ENCODE measurements at regions not wholly inside any gene's neighbourhood (a gene's known extent, or its start where the extent isn't known, plus 50 kb on each side); places are given as distances from the start of the nearest gene placed in this dataset.
"Not testable (repeated sequence)": the region's sequence is repeated elsewhere in the genome, so short reads cannot be mapped to it uniquely, and the experiment has no call there.

DNA sequence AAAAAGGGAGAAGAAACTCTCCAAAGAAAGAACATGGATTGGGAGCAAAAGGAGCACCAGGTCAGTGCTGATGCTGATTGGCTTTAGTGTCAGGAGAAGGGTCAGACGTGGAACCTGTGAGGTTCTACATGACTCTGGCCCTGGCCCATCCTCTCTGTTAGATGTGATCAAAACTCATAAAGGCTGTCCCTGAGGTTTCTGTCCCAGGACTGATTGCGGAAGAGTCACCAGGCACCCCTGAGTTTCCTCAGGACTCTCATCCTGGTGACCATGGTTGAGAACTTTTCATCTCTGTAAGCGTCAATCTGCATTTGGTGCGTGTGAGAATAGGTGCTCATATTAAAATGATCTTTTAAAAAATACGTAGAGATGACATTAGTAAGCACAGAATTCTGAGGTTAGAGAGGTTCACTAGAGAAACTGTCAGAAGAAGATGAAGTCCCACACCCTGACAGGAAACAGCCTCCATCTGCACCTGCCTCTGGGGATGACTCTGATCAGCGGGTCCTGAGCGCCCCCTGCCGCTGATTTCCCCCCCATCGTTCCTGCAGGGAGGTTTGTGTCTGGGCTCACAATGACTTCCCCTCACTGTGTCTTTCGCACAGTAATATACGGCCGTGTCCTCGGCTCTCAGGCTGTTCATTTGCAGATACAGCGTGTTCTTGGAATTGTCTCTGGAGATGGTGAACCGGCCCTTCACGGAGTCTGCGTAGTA lies 741.8 kb downstream of the TMEM121 start:
- Histone ChIP-seq H4K20me1 (ENCODE audit: insufficient read depth) (no peaks in the 10 kb centered on the region), H3K9me3 (ENCODE audit: low read depth) (no peaks in the 10 kb centered on the region), H3K79me2 (ENCODE audit: insufficient read depth) (no peaks in the 10 kb centered on the region), H3K4me2 (ENCODE audit: unreplicated experiment) (no peak overlapping the region), H3F3A (ENCODE audit: insufficient read depth) (no peaks in the 10 kb centered on the region), H3K27ac (no peak overlapping the region), H3K4me3 (no peak overlapping the region), H3K36me3 (ENCODE audit: low read depth) (no peaks in the 10 kb centered on the region), H3K9me2 (ENCODE audit: insufficient read depth) (no peaks in the 10 kb centered on the region), H3K4me1 (ENCODE audit: insufficient read depth) (no peaks in the 10 kb centered on the region), H2AFZ (no peak overlapping the region), H3K27me3 (replicated peaks; ENCODE audit: insufficient read depth) (no peaks in the 10 kb centered on the region), H3K9ac (no peak overlapping the region)
- no peak for TF ChIP-seq EZH2phosphoT487 (IDR thresholded peaks at IDR 0.05; ENCODE audit: insufficient read depth, low read depth)
- no peak for TF ChIP-seq EZH2 (IDR thresholded peaks at IDR 0.05; ENCODE audit: insufficient read depth, poor library complexity, severe bottlenecking)
- no peak for DNase-seq
- WGBS, 2 experiments (ENCODE audit: low coverage in 1 of 2, low lambda C conversion rate in 2 of 2, missing lambda C conversion rate in 2 of 2) = 27 to 28% methylated on average over 17 of the region's 17 CpGs
- in situ Hi-C loops (cut with MboI) = no loop called here

DNA sequence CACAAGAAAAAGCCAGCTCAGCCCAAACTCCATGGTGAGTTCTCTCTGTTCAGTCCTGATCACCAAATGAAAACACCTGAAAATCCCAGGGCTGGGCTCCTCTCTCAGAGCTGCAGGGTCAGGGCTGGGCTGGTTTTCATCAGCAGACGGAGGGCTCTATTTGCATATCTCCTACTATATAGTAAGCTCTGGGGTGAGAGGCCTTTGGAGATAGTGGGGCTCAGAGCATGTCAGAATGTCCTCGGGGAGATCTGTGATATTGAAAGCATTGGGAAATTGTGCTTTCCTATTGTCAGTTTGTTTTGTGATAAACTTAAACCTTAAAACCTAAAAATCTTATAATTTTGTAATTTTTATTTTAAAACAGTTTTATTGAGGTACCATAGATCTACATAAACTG lies 742.6 kb downstream of the TMEM121 start:
- DNase-seq = no peak
- H3K27me3 ChIP-seq (replicated peaks; ENCODE audit: insufficient read depth) = no peaks in the 10 kb centered on the region
- in situ Hi-C loops (cut with MboI) = no loop called here
- TF ChIP-seq EZH2phosphoT487 (IDR thresholded peaks at IDR 0.05; ENCODE audit: insufficient read depth, low read depth) (no peak), EZH2 (IDR thresholded peaks at IDR 0.05; ENCODE audit: insufficient read depth, poor library complexity, severe bottlenecking) (no peak)
- no peak overlapping the region for H3K4me3 ChIP-seq
- no peaks in the 10 kb centered on the region for H3F3A ChIP-seq (ENCODE audit: insufficient read depth)
- no peaks in the 10 kb centered on the region for H3K4me1 ChIP-seq (ENCODE audit: insufficient read depth)
- no peak overlapping the region for H3K27ac ChIP-seq
- no peak overlapping the region for H3K9ac ChIP-seq
- H3K79me2 ChIP-seq (ENCODE audit: insufficient read depth) = no peaks in the 10 kb centered on the region
- H3K9me3 ChIP-seq (ENCODE audit: low read depth) = no peaks in the 10 kb centered on the region
- H2AFZ ChIP-seq = no peak overlapping the region
- no peaks in the 10 kb centered on the region for H3K9me2 ChIP-seq (ENCODE audit: insufficient read depth)
- no peaks in the 10 kb centered on the region for H4K20me1 ChIP-seq (ENCODE audit: insufficient read depth)
- WGBS, 2 experiments (ENCODE audit: low coverage in 1 of 2, low lambda C conversion rate in 2 of 2, missing lambda C conversion rate in 2 of 2) = 9 to 15% methylated on average over 2 of the region's 2 CpGs
- H3K36me3 ChIP-seq (ENCODE audit: low read depth) = no peaks in the 10 kb centered on the region
- H3K4me2 ChIP-seq (ENCODE audit: unreplicated experiment) = no peak overlapping the region

DNA sequence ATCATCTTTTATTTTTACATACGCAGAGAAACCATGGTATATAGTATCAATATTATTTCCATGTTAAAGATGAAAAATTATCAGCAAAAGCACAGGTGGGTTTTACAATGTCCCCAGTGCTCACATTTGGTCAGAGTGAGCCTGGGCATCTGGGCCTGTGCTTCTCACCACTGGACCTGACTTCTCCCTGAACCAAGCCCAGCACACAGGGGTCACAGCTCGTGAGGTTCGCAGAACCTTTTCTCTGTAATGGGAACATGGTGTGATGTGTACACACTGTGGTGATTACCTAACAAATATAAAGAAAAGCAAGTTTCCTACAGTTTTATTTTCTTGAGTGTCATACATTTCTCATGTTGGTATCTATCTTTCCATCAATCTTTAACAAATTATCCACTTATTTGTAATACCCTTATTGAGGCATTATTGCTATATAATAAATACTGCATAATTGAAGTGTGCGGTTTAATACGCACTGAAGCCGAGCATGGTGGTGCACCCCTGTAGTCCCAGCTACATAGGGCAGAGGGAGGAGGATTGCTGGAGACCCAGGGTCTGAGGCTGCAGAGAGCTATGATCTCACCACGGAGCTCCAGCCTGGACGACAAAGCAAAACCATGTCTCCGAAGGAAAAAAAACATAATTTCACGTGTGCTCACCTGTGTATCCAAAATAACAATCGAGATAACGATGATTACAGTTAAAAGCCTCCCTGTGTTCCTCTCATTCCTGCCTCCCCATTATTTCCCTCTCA lies 743.2 kb downstream of the TMEM121 start:
- H3K9ac ChIP-seq = no peak overlapping the region
- no peaks in the 10 kb centered on the region for H3K27me3 ChIP-seq (replicated peaks; ENCODE audit: insufficient read depth)
- H3K9me3 ChIP-seq (ENCODE audit: low read depth) = no peaks in the 10 kb centered on the region
- no peak for DNase-seq
- H3K4me1 ChIP-seq (ENCODE audit: insufficient read depth) = no peaks in the 10 kb centered on the region
- H2AFZ ChIP-seq = no peak overlapping the region
- no peak overlapping the region for H3K4me2 ChIP-seq (ENCODE audit: unreplicated experiment)
- no peaks in the 10 kb centered on the region for H4K20me1 ChIP-seq (ENCODE audit: insufficient read depth)
- H3K9me2 ChIP-seq (ENCODE audit: insufficient read depth) = no peaks in the 10 kb centered on the region
- H3K36me3 ChIP-seq (ENCODE audit: low read depth) = no peaks in the 10 kb centered on the region
- no peak overlapping the region for H3K4me3 ChIP-seq
- in situ Hi-C loops (cut with MboI) = no loop called here
- no peak overlapping the region for H3K27ac ChIP-seq
- H3F3A ChIP-seq (ENCODE audit: insufficient read depth) = no peaks in the 10 kb centered on the region
- 30 to 35% methylated on average over 12 of the region's 12 CpGs for WGBS, 2 experiments (ENCODE audit: low coverage in 1 of 2, low lambda C conversion rate in 2 of 2, missing lambda C conversion rate in 2 of 2)
- H3K79me2 ChIP-seq (ENCODE audit: insufficient read depth) = no peaks in the 10 kb centered on the region
- TF ChIP-seq EZH2phosphoT487 (IDR thresholded peaks at IDR 0.05; ENCODE audit: insufficient read depth, low read depth) = no peak

DNA sequence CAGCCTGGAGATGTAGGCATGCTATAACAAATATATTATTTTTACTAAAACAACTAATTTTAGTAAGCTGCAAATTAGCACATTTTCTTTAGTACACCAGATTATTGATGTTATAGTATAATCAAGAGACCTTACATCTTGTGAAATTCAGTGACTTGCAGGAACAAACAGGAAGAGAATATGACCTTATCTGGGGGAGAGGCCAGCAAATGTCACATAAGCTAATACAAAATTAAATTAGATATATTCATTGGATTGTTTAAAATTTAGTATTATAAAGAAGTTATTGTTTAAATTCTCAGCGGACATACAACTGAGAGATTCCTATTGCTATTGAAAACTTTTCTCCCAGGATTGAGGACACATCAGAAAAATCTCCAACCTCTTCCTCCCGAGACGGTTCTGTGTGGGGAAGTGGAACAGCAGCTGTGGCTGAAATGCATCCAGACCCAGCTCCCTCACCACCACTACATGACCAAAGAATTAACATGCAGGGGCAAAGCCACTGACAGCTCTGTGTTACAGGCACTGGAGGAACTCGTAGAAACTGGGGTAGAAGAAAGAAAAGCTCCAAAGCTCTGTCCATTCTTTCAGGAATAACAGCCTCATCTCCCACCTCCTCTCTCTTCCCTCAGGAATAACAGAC lies 744.2 kb downstream of the TMEM121 start:
- H3K4me2 ChIP-seq (ENCODE audit: unreplicated experiment); H3K9me3 ChIP-seq (ENCODE audit: low read depth); H3K27me3 ChIP-seq (replicated peaks; ENCODE audit: insufficient read depth); H4K20me1 ChIP-seq (ENCODE audit: insufficient read depth); H3K9me2 ChIP-seq (ENCODE audit: insufficient read depth); H3K9ac ChIP-seq; H3K79me2 ChIP-seq (ENCODE audit: insufficient read depth); in situ Hi-C loops (cut with MboI); H2AFZ ChIP-seq; H3K4me3 ChIP-seq; H3K27ac ChIP-seq; H3K4me1 ChIP-seq (ENCODE audit: insufficient read depth); H3K36me3 ChIP-seq (ENCODE audit: low read depth); H3F3A ChIP-seq (ENCODE audit: insufficient read depth); DNase-seq: not testable (repeated sequence)
- WGBS, 2 experiments (ENCODE audit: low coverage in 1 of 2, low lambda C conversion rate in 2 of 2, missing lambda C conversion rate in 2 of 2) = 8 to 10% methylated on average over 3 of the region's 4 CpGs
